ENCODE measurements at regions not wholly inside any gene's neighbourhood (a gene's known extent, or its start where the extent isn't known, plus 50 kb on each side); places are given as distances from the start of the nearest gene placed in this dataset.

DNA sequence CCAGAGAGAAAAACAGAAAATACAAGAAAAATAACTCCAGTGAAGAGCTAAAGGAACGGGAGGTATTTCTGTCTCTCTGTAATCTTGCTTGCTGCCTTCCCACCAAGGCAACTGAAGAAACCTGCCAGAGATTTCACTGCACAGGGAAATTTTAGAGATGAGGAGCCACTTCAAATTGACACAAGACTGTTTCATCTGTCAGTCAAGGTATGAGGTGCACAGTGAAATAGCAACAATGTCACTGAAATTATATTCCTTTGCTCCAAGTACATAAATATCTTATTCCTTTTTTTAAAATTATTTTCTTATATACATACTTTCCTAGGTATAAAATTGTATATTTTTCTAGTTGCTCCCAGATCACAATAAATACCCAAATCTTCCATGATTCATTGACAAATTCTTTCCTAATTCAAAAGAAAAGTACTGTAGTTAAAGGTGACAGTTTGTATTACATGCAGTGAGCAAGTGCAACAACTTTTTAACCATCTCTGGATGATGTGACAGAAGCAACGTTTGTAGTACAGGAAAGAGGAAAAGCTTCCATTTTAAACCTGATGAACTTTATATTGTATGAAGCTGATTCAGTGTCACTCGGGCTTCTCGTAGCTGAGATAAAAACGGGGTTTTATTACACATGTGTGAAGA lies 563.4 kb downstream of the TUSC7 start:
- TF ChIP-seq, protein P1, sequence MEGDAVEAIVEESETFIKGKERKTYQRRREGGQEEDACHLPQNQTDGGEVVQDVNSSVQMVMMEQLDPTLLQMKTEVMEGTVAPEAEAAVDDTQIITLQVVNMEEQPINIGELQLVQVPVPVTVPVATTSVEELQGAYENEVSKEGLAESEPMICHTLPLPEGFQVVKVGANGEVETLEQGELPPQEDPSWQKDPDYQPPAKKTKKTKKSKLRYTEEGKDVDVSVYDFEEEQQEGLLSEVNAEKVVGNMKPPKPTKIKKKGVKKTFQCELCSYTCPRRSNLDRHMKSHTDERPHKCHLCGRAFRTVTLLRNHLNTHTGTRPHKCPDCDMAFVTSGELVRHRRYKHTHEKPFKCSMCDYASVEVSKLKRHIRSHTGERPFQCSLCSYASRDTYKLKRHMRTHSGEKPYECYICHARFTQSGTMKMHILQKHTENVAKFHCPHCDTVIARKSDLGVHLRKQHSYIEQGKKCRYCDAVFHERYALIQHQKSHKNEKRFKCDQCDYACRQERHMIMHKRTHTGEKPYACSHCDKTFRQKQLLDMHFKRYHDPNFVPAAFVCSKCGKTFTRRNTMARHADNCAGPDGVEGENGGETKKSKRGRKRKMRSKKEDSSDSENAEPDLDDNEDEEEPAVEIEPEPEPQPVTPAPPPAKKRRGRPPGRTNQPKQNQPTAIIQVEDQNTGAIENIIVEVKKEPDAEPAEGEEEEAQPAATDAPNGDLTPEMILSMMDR (IDR thresholded peaks at IDR 0.05 in 4 of 5, conservative IDR thresholded peaks at IDR 0.05 in 1 of 5), result no peak
- TF ChIP-seq POLR2A (IDR thresholded peaks at IDR 0.05), result no peak

Measured in gastrocnemius medialis (tissue), 4 donors.